GM18499 (cell line): ENCODE measurements at regions not wholly inside any gene's neighbourhood (a gene's known extent, or its start where the extent isn't known, plus 50 kb on each side); places are given as distances from the start of the nearest gene placed in this dataset.
"Not testable (repeated sequence)": the region's sequence is repeated elsewhere in the genome, so short reads cannot be mapped to it uniquely, and the experiment has no call there.

ENCODE experiments used
- ATAC-seq: cut with Tn5 transposase; IDR thresholded peaks from one replicate; pipeline ENCODE4 v1.9.1; 2021; ENCODE audit warnings: moderate number of reproducible peaks; ENCODE audit not compliant: insufficient read depth, unreplicated experiment

GRCh38 chr18:34280000-34280399 is 55.3 kb upstream of the NOL4 start:
- ATAC-seq = no peak

GRCh38 chr18:34280653-34281052 is 55.9 kb upstream of the NOL4 start:
- no peak for ATAC-seq

GRCh38 chr18:34281290-34281689 is 56.6 kb upstream of the NOL4 start:
- ATAC-seq = no peak

GRCh38 chr18:34281722-34282121 is 57.0 kb upstream of the NOL4 start:
- no peak for ATAC-seq

- no peak for ATAC-seq
These were observed 58.8 kb upstream of the NOL4 start for GRCh38 chr18:34283506-34283905.

GRCh38 chr18:34287825-34288224 is 63.1 kb upstream of the NOL4 start:
- ATAC-seq = no peak

- no peak for ATAC-seq
These were observed 67.9 kb upstream of the NOL4 start for GRCh38 chr18:34292594-34292993.

GRCh38 chr18:34297287-34297686 is 72.6 kb upstream of the NOL4 start:
- no peak for ATAC-seq

- no peak for ATAC-seq
These were observed 75.1 kb upstream of the NOL4 start for GRCh38 chr18:34299828-34300227.

GRCh38 chr18:34311468-34311867 is 86.8 kb upstream of the NOL4 start:
- no peak for ATAC-seq

- no peak for ATAC-seq
These were observed 90.1 kb upstream of the NOL4 start for GRCh38 chr18:34314847-34315246.

GRCh38 chr18:34315591-34316352 is 91.1 kb upstream of the NOL4 start:
- no peak for ATAC-seq

- no peak for ATAC-seq
These were observed 95.6 kb upstream of the NOL4 start for GRCh38 chr18:34320267-34320666.

GRCh38 chr18:34321066-34321465 is 96.4 kb upstream of the NOL4 start:
- peak; percentile 88 for ATAC-seq

- ATAC-seq = no peak
These were observed 97.9 kb upstream of the NOL4 start for GRCh38 chr18:34322365-34323289.

GRCh38 chr18:34329840-34330239 is 105.1 kb upstream of the NOL4 start:
- ATAC-seq = no peak

GRCh38 chr18:34330308-34330707 is 105.6 kb upstream of the NOL4 start:
- ATAC-seq = no peak

GRCh38 chr18:34330907-34331306 is 106.2 kb upstream of the NOL4 start:
- not testable (repeated sequence) for ATAC-seq

GRCh38 chr18:34331343-34331742 is 106.6 kb upstream of the NOL4 start:
- ATAC-seq = not testable (repeated sequence)

- no peak for ATAC-seq
These were observed 114.4 kb upstream of the NOL4 start for GRCh38 chr18:34339155-34339554.

GRCh38 chr18:34342960-34343359 is 118.2 kb upstream of the NOL4 start:
- ATAC-seq = no peak
